Mucosa of rectum (tissue), 2 donors: ENCODE measurements at regions not wholly inside any gene's neighbourhood (a gene's known extent, or its start where the extent isn't known, plus 50 kb on each side); places are given as distances from the start of the nearest gene placed in this dataset.

Experiments
- H3K27ac ChIP-seq, 2 donors: one replicate each; pipeline ENCODE4 v1.7.0; 2013; ENCODE audit warnings: inconsistent platforms in 2 of 2, low read depth in 2 of 2, low read length in 2 of 2
- H3K27me3 ChIP-seq, 2 donors: one replicate each; pipeline ENCODE4 v1.7.0; 2013; ENCODE audit warnings: low read length in 2 of 2; ENCODE audit not compliant: control insufficient read depth in 2 of 2, insufficient read depth in 2 of 2
- H3K36me3 ChIP-seq, 2 donors: one replicate each; pipeline ENCODE4 v1.7.0; 2013; ENCODE audit warnings: low read length in 2 of 2; ENCODE audit not compliant: control insufficient read depth in 2 of 2, insufficient read depth in 2 of 2
- H3K4me1 ChIP-seq, 2 donors: one replicate each; pipeline ENCODE4 v1.7.0; 2013; ENCODE audit warnings: low read length in 2 of 2, mild to moderate bottlenecking in 1 of 2; ENCODE audit not compliant: control insufficient read depth in 2 of 2, insufficient read depth in 2 of 2
- H3K4me3 ChIP-seq, 2 donors: one replicate each; pipeline ENCODE4 v1.7.0; 2013; ENCODE audit warnings: low read length in 2 of 2
- H3K9ac ChIP-seq, 2 donors: one replicate each; pipeline ENCODE4 v1.7.0; 2013; ENCODE audit warnings: low read length in 2 of 2, low read depth in 1 of 2, mild to moderate bottlenecking in 1 of 2
- H3K9me3 ChIP-seq, 2 donors: one replicate each; pipeline ENCODE4 v1.7.0; 2013; ENCODE audit warnings: low read length in 2 of 2; ENCODE audit not compliant: control insufficient read depth in 2 of 2
- donor health status: healthy.
- donor health status: Normal muscosa, but diverticular disease.

- Histone ChIP-seq H3K4me3 (no peak overlapping the region), H3K9me3 (no peaks in the 10 kb centered on the region), H3K9ac (no peak overlapping the region), H3K4me1 (no peaks in the 10 kb centered on the region), H3K27me3 (no peaks in the 10 kb centered on the region), H3K27ac (no peak overlapping the region), H3K36me3 (no peaks in the 10 kb centered on the region)
Measured at GRCh38 chr4:179441596-179441995, 1999.4 kb upstream of the AGA start.

- Histone ChIP-seq H3K9me3 (no peaks in the 10 kb centered on the region), H3K27ac (no peak overlapping the region), H3K9ac (no peak overlapping the region), H3K4me3 (no peak overlapping the region), H3K4me1 (no peaks in the 10 kb centered on the region), H3K27me3 (no peaks in the 10 kb centered on the region), H3K36me3 (no peaks in the 10 kb centered on the region)
Measured at GRCh38 chr4:179447308-179447707, 2005.1 kb upstream of the AGA start.

GRCh38 chr4:179465131-179465797, 2023.0 kb upstream of the AGA start:
- H3K4me1 ChIP-seq = no peaks in the 10 kb centered on the region
- no peak overlapping the region for H3K9ac ChIP-seq
- no peak overlapping the region for H3K4me3 ChIP-seq
- peaks cover 0 to 3% of the 10 kb centered on the region in 2 donors for H3K9me3 ChIP-seq
- H3K27ac ChIP-seq = no peak overlapping the region
- no peaks in the 10 kb centered on the region for H3K27me3 ChIP-seq
- no peaks in the 10 kb centered on the region for H3K36me3 ChIP-seq

- no peak overlapping the region for H3K4me3 ChIP-seq
- no peaks in the 10 kb centered on the region for H3K27me3 ChIP-seq
- H3K9me3 ChIP-seq = no peaks in the 10 kb centered on the region
- H3K4me1 ChIP-seq = no peaks in the 10 kb centered on the region
- H3K36me3 ChIP-seq = no peaks in the 10 kb centered on the region
- H3K27ac ChIP-seq = no peak overlapping the region
- no peak overlapping the region for H3K9ac ChIP-seq
Measured at GRCh38 chr4:179467878-179468277, 2025.6 kb upstream of the AGA start.

GRCh38 chr4:179472164-179472563, 2029.9 kb upstream of the AGA start:
- H3K4me3 ChIP-seq = no peak overlapping the region
- H3K27me3 ChIP-seq = no peaks in the 10 kb centered on the region
- H3K36me3 ChIP-seq = no peaks in the 10 kb centered on the region
- H3K9me3 ChIP-seq = peaks cover 0 to under 1% of the 10 kb centered on the region in 2 donors
- H3K9ac ChIP-seq = no peak overlapping the region
- no peaks in the 10 kb centered on the region for H3K4me1 ChIP-seq
- H3K27ac ChIP-seq = no peak overlapping the region

- H3K9ac ChIP-seq = no peak overlapping the region
Measured at GRCh38 chr4:179478608-179479007, 2036.4 kb upstream of the AGA start.

GRCh38 chr4:179485781-179486180, 2043.5 kb upstream of the AGA start:
- Histone ChIP-seq H3K9me3 (no peaks in the 10 kb centered on the region), H3K36me3 (no peaks in the 10 kb centered on the region), H3K4me1 (no peaks in the 10 kb centered on the region), H3K27ac (no peak overlapping the region), H3K27me3 (no peaks in the 10 kb centered on the region), H3K4me3 (no peak overlapping the region), H3K9ac (no peak overlapping the region)

More at GRCh38 chr4:179478608-179479007, 2036.4 kb upstream of the AGA start:
- H3K27ac ChIP-seq = no peak overlapping the region
- no peaks in the 10 kb centered on the region for H3K4me1 ChIP-seq
- H3K36me3 ChIP-seq = no peaks in the 10 kb centered on the region
- H3K4me3 ChIP-seq = no peak overlapping the region
- H3K27me3 ChIP-seq = no peaks in the 10 kb centered on the region
- peaks cover 0 to 5% of the 10 kb centered on the region in 2 donors for H3K9me3 ChIP-seq

- H3K9ac ChIP-seq = no peak overlapping the region
- H3K36me3 ChIP-seq = no peaks in the 10 kb centered on the region
- H3K4me3 ChIP-seq = no peak overlapping the region
- no peaks in the 10 kb centered on the region for H3K27me3 ChIP-seq
- H3K9me3 ChIP-seq = no peaks in the 10 kb centered on the region
- no peaks in the 10 kb centered on the region for H3K4me1 ChIP-seq
- no peak overlapping the region for H3K27ac ChIP-seq
Measured at GRCh38 chr4:179486570-179487335, 2044.5 kb upstream of the AGA start.

- no peak overlapping the region for H3K4me3 ChIP-seq
- no peak overlapping the region for H3K9ac ChIP-seq
- no peaks in the 10 kb centered on the region for H3K27me3 ChIP-seq
- no peak overlapping the region for H3K27ac ChIP-seq
- H3K4me1 ChIP-seq = no peaks in the 10 kb centered on the region
- peaks cover 0 to 2% of the 10 kb centered on the region in 2 donors for H3K9me3 ChIP-seq
- no peaks in the 10 kb centered on the region for H3K36me3 ChIP-seq
Measured at GRCh38 chr4:179492260-179493080, 2050.2 kb upstream of the AGA start.

- no peaks in the 10 kb centered on the region for H3K4me1 ChIP-seq
Measured at GRCh38 chr4:179503976-179504375, 2061.7 kb upstream of the AGA start.

More at GRCh38 chr4:179503976-179504375, 2061.7 kb upstream of the AGA start:
- no peak overlapping the region for H3K4me3 ChIP-seq
- H3K36me3 ChIP-seq = no peaks in the 10 kb centered on the region
- H3K9ac ChIP-seq = no peak overlapping the region
- no peak overlapping the region for H3K27ac ChIP-seq
- H3K27me3 ChIP-seq = no peaks in the 10 kb centered on the region
- H3K9me3 ChIP-seq = no peaks in the 10 kb centered on the region
